SIG-M5 treated with dmso at 0.1 percent for 504 hours (cell line): ENCODE measurements at regions not wholly inside any gene's neighbourhood (a gene's known extent, or its start where the extent isn't known, plus 50 kb on each side); places are given as distances from the start of the nearest gene placed in this dataset.
"Not testable (repeated sequence)": the region's sequence is repeated elsewhere in the genome, so short reads cannot be mapped to it uniquely, and the experiment has no call there.

Source experiments
- DNase-seq: peaks from one replicate; lab custom pipeline; 2025; ENCODE audit not compliant: unreplicated experiment; lab: John Stamatoyannopoulos, UW

DNA sequence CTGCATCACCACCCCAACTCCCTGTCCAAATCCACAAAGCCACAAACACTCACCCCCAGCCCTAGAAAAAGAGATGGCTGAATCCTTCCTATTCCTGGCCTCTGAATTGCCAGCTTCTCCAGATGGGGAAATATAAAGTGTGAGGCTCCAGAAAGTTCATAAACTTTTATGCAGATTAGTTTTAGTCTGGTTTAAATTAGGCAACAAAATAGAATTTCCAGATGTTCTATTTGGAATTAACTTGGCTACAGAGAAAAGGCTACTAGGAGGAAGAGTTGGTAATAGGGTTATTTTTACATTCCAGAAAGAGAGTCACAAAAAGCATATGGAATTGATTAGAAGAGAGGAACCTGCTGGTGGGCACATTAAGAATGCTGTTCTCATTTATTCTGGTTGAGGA is 56.0 kb downstream of the EN1 start:
- DNase-seq = no peak

DNA sequence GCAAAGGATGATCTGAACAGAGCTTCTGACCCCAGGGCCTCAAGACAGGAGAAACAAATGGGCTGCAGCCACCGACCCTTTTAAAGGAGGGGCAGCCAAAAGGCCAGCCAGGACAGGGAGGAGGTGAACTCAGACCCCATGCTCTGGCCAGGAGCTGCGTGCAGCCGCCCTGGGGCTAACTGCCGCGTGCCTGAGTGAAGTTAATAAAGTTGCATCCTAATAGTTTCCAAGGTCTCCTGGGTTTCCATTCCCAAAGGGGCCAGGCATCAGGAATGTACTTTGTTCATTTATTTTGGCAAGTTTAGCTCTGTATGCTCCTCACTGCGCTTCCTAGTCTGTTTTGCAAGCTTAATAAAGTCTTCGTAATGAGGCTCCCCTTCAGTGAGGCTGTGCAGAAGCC is 60.7 kb downstream of the EN1 start:
- DNase-seq = no peak

DNA sequence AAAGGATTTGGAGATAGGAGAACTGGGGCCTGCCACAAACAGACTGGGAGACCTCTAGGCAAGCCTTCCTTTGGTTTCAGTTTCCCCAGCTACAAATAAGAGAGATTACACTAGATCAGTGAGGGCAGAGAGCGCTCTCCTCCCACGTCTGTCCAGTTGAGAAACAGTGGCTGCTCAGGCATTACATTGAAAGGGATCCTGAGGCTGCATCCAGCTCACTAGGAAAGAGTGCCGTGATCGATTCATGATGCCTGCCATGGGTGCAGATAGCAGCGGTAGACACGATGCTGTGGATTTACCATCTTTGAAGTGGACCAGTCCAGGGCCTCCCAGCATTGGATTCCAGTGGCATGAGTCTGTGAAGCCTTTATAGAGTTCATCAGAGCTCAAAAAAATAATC is 62.6 kb downstream of the EN1 start:
- no peak for DNase-seq

DNA sequence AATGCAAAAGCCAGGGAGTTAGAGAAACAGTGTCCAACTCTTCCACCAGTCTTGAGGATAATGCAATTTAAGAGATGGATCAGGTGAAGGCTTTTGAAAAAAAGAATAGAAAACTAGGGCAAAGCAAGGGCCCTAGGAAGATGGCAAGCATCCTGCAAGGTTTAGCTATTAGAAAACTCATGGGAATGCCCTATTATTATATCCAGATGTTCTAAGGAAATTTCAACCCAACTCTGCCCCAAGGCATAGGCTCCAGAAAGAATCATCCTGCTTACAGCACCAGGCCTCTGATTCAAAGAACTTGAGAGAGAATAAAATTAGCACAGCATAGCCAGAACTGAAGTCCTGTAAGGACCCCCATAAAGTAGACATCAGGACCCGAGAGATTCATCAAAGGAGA is 68.1 kb downstream of the EN1 start:
- DNase-seq = no peak

DNA sequence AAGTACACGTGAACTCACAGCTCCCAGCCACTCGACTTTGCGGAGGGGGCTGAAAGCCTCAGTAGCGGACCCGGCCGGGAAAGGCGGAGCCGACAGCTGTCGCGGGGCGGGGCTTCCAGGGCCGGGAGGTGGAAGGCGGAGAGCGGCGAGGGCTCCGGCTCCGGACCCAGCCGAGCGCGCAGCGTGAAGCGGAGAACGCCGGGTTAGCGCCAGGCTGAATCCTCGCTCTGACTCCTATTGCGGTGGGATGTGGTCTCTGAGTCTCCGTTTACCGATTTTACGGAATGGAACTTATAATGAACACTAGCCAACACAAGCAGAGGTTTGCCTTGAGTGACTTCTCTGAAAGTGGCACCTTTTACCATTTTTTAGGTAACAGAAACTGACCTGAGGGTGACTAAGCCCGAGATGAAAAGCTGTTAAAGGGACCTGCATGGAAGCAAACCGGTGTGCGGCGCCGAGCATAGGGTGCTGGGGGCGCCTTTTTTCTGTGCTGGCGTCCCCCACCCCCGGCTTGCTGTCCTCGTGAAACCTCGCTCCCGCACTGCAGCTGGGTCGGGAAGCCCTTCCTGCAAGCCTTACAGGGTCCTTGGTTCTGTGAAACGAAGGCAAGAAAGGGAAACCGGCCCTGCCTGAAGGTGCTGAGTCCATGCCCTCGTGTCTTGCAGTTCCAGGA is 72.9 kb downstream of the EN1 start:
- DNase-seq = no peak

DNA sequence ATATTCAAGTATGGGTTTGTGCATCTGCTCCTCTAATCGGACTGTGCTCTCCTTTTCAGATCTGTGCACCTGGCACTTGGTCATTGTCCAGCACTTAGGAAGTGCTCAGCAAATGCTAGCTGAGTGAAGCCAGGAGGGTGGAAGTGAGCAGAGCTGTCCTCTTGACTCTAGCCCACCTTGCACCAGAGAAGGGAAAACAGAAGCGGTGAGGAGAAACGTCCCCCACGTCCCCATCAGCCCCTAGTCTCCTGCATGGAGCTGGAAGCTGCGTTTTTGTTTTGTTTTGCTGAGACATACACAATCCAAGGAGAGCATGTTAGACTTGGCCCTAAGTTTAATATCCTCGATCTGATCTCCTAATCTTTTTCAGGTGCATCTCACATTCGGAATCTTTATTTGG is 73.6 kb downstream of the EN1 start:
- no peak for DNase-seq

DNA sequence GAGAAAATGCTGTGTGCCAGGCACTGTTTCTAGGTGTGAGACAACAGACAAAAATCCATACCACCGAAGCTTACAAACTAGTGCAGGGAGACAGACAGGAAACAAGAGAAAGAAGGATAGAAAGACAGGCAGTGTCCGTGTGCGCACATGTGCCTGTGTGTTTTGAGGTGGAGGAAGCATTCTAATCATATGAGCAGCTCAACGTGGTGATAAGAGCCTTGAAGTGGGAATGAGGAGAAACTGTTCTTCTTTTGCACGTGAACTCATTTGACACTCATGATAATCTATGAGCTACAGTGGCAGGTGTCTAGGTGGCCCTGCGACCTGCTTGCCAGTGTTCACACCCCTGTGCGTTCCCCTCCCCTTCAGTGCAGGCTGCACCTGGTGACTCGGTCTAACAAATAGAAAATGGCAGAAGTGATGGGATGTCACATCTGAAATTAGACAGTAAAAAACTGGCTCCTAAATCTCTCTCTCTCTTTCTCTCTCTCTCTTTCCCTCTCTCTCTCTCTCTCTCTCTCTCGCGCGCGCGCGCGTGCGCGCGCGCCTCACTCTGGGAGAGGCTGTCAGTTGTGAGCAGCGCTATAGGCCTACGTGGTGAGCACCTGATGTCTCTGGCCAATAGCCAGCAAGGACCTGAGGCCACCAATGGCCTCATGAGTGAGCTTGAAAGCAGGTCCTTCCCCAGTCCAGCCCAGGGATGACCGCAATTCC is 74.8 kb downstream of the EN1 start:
- no peak for DNase-seq

DNA sequence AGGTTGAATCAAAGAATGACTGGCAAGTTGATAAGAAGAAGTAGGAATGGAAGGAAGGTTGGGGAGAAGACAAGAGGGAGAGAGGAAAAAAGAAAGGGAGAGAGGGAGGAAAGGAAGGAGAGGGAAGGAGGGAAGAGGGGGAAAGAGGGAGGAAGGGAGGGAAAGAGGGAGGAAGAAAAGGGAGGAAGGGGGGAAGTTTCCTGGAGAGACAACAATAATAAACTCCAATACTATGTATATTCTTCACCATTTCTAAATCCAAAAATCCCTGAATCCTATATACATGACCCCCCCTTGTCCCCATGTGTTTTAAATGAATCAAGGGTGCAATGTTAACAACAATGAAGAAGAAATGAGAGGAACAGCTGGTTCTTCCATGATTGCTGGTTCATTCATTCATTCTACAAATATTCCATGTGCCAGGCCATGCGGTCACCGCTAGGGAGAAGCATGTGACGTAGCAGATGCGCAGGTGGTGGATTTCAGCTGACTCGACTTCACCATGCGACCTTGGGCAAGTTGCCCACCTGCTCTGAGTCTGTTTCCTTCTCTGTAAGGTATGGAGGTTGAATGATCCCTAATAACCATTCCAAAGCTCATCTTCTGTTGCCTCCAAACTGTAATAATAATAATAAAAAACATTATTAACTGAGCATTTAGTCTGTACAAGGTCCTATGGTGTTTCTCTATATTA is 77.6 kb downstream of the EN1 start:
- DNase-seq = no peak

DNA sequence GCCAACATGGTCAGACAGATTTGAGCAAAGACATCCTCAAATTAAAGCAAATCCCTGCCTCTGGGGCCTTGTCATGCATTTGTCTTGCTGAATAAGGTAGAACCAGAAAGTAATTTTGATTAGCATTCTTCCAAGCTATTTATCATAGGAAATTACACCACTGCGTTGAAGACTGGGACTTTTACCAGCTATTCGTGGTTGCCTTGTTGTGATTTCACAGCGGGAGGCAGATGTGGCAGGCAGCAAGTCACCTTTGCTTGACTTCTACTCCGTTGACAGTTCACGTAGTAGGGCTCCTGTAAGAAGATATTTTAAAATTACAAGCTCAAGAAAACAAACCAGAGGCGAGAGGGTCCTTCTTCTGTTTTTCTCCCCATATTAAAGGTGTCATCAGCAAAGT is 80.6 kb downstream of the EN1 start:
- no peak for DNase-seq

DNA sequence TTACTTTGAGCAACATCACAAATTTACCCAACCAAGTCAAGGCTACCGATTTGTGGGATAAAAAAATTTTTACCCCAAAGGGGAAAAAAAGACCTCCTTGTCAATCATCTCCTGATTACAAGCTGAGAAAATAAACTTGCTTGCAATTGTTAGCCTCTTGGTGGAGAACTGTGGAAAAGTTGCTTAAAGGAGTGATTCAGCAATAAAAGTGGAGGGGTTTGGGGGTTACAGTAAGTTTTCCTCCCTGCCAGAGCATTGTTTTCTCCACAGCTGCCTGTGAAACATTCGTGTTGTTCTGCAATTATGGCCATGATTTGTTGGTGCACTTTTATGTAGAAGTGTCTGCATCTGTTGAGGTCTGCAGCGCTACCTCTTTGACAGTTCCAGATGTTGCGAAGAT is 82.6 kb downstream of the EN1 start:
- DNase-seq = no peak

DNA sequence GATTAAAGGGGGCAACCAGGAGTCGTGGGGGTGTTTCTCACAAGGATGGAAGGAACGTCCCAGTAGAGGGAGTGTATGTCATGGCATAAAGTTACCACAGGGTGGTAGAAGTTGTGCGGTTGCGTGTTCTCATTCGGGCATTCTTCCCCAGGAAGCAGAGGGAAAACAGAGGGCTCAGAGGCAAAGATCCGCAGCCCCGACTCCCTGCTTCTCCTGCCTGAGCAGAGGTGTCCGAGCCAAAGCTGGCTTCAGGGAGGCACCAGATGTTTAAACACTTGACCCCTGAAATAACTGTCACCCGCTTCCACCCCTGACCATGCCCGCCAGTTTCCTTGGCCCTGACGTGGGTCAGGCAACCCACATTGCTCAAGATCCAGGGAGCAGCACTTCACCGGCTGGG is 83.7 kb downstream of the EN1 start:
- DNase-seq = no peak

DNA sequence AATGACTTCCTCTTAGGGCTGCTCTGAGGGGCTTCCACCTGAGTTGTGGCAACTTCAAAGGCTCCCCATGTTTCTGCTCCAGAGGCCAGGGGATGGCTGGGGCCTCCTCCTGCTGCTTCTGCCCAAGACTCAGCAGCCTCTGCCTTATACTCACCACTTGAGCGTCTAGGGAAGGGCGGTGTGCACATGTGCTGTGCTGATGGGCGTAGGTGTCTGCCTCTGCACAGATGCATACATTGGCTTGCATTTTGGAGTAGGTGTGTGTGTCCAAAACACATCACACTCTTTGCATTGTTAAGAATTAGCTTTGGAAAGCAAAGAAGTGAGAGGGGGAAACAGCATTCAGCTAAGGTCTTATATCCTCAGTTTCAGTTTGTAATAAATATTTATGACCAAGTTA is 85.2 kb downstream of the EN1 start:
- no peak for DNase-seq

DNA sequence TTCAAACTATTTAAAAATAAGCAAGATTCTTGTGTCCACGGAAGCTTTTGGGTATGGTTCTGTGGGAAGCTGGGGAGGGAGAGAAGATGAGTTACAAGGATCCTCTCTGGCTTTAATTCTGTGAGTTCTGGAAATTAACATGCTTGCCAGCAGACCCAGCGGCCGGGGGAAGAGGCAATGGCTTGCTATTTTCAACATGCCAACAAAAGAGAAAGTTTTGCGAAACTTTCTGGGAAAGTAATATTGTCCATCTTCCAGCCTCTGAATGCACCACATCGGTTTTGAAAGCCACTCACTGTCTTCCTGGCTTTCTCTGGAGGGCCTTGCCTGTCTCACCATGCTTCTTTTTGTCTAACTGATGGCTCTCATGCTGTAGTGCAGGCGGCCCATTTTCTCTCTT is 85.7 kb downstream of the EN1 start:
- DNase-seq = no peak

DNA sequence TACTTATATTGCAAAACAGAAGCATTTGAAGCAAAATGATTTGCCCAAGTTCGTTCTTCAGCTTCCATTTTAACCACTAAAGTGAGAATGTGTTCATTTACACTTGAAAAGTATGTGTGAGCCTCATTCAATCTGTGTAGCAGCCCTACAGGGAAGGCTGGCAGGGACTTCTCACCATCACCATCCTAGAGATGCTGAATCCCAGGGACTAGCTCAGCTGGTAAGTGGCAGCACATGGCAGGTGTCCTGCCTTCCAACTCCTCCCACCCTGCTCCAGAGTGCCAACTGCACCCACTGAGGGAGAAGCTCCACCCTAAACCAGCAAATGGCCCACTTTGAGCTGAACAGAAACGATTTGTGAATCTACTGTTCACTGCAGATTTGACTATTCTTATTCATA is 91.5 kb downstream of the EN1 start:
- DNase-seq = no peak

DNA sequence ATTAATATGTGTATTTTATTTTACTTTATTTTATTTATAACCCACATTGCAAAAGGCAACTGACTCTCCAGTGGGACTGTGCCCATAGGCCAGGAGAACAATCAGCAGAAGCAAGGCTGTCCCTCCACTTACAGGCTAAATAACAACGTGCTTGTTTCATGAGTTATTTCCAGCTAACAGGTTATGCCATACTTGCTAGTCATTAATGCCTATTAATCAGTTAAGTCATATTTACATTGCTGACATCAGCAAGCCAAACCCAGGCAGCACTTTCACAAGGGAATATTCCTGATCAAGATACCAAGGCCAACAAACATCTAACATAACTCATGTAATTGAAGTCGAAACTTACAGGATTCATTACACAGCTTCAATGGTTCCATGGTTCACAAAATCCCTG is 92.1 kb downstream of the EN1 start:
- DNase-seq = no peak

DNA sequence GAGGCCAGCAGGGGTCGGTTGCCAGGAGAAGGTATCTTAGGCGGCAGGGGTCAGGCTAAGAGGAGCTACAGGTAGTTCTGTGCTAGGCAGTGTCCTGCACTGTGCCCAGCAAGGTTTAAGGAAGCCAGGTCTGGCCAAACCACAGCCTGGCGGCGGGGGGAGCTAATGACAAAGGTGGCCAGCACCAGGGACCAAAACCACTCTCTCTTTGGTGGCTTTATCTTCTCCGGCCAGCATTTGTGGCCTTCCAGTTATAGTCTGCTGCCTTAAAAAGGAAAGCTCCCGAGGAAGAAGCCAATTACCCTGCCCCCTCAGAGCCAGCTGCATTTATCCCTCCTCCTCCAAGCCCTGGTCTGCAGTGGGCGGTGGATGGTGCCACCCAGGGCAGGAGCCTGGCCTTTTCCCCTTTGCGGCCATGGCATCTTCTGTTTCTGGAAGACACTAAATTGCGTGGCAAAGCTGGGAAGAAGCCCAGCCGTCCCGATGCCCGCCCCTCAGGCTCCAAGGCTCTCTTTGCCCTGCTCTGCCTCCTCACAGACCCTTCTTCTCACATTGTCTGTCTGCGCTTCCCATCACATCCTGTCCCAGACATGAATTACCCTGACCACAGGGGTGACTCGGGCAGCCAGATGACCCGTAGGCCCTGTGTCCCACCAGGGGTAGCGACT is 94.6 kb downstream of the EN1 start:
- DNase-seq = no peak

DNA sequence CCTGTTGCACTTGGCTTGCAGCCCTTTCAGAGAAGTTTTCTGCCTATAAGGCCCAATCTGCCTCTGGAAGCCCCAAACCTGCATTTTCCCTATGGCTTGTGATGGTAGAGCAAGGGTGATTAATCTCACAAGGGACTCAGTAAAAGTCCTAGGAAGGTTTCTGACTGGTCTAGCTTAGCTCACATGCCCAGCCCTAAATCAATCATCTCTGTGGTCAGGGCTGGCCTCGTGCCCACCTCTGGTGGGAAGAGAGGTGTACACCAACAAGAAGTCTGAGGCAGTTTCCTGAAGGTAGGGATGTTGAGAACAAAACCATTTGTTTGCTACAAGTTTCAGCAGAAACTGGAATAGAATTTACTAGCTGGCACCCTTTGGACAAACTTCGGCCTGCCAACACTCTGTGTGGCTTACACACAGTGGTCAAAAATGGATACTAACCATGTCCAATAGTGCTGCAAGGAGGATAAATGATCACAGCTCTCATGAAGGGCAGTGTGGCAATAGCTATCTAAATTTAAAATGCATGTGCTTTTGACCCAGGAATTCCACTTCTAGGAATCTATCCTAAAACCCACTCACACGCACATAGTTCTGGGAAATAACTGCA is 96.4 kb downstream of the EN1 start:
- DNase-seq = no peak

DNA sequence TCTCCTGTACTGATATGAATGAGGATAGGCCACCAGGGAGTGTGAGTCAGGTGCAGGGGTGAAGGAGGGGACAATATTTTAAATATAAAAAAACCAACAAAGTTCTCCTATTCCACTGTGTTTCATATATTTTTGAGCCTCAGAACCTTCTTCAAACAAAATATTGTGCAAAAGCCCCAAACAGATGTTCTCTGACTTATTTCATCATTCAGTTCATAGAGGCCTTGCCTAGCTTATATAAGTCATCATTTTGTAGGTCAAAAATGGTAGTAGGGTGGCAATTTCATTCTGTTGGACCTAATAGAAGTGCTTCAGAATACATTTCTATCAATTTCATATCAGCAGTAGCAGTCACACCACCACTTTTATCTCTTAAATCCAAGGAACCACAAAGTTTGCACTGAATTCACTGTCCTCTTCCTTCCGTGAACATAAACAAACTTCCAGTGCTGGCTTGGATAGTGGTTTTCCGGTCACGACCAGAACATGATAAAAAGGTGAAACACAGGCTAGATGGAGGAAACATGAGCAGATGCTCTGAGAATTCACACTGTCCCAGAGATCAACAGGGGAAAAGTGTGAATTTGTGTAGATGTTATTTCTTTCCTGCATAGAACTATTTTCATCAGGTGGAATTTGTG is 99.1 kb downstream of the EN1 start:
- DNase-seq = no peak

DNA sequence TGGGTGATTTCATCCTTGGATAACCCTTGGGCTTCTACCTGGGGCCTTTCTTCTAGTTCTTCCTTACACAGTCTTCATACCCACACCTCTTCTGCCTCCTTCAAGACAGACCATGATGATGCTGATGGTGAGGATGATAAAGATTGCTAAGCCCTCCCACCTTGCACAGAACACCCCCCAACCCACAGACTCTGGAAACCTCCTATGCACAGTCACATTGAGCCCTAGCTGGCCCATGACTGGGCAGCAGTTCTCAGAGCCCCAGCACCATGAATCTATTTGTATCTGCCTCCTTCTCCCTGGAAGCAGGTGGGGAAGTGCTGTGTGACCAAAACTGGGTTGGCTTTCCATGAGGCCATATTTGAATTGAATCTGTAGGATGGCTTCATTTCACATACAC is 99.8 kb downstream of the EN1 start:
- DNase-seq = no peak

DNA sequence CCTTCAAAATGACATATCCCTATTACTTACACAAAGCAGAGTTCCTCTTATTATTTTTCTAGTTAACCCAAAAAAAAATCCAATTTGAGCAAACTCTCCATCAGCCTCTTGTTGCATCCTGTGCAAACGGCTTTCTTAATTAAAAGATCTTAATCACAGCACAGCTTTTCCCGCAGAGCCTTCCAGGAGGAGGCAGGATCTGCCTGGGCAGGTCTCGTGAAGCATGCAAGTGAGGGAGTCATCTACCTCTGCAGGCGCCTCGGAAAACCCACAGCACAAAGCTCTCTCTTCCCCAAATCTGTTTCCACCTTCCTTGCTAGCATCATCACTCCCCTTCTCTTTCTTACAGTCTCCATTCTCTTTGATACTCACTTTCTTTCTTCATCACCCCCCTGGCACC is 100.4 kb downstream of the EN1 start:
- DNase-seq = no peak

DNA sequence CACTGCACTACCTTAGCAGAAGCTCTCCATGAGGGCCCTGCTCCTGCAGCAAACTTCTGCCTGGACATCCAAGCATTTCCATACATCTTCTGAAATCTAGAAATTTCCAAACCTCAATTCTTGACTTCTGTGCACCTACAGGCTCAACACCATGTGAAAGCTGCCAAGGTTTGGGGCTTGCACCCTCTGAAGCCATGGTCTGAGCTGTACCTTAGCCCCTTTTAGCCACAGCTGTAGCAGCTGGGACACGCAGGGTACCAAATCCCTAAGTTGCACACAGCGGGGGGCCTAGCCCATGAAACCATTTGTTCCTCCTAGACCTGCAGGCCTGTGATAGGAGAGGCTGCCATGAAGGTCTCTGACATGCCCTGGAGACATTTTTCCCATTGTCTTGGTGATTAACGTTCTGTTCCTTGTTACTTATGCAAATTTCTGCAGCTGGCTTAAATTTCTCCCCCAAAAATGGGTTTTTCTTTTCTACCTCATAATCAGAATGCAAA is 102.7 kb downstream of the EN1 start:
- DNase-seq = not testable (repeated sequence)
